Mesothelial cell of epicardium (in vitro differentiated cells): ENCODE measurements at regions not wholly inside any gene's neighbourhood (a gene's known extent, or its start where the extent isn't known, plus 50 kb on each side); places are given as distances from the start of the nearest gene placed in this dataset.

Experiments used
- DNase-seq, 2 experiments: peaks; one replicate each; pipeline ENCODE4 v3.0.0; 2021; ENCODE audit warnings: low spot score in 2 of 2; ENCODE audit not compliant: unreplicated experiment in 2 of 2
- H3K27ac Mint-ChIP-seq: 2 replicates; pipeline ENCODE4 v1.8.0; 2021; ENCODE audit warnings: mixed read lengths
- H3K27me3 Mint-ChIP-seq: 2 replicates; pipeline ENCODE4 v1.8.0; 2021; ENCODE audit warnings: low read depth, mixed read lengths
- H3K36me3 Mint-ChIP-seq: 2 replicates; pipeline ENCODE4 v1.8.0; 2021; ENCODE audit warnings: mixed read lengths
- H3K4me1 Mint-ChIP-seq: 2 replicates; pipeline ENCODE4 v1.8.0; 2021; ENCODE audit warnings: mixed read lengths
- H3K4me3 Mint-ChIP-seq: 2 replicates; pipeline ENCODE4 v1.8.0; 2021; ENCODE audit warnings: mild to moderate bottlenecking, moderate library complexity, mixed read lengths
- H3K9me3 Mint-ChIP-seq: 2 replicates; pipeline ENCODE4 v1.8.0; 2021; ENCODE audit warnings: mixed read lengths
- TF ChIP-seq, protein P1 (sequence below): fragments of 200-600 bp; sonication (generic); IDR thresholded peaks from one replicate; pipeline ENCODE4 v1.5.0; 2021; ENCODE audit warnings: antibody characterized with exemption; ENCODE audit not compliant: unreplicated experiment

- DNase-seq = no peak
- Mint-ChIP-seq H3K36me3 (no peaks in the 10 kb centered on the region), H3K4me3 (no peak overlapping the region), H3K27ac (no peak overlapping the region), H3K9me3 (no peaks in the 10 kb centered on the region), H3K27me3 (peaks cover 26% of the 10 kb centered on the region), H3K4me1 (no peaks in the 10 kb centered on the region)
- TF ChIP-seq, protein P1, sequence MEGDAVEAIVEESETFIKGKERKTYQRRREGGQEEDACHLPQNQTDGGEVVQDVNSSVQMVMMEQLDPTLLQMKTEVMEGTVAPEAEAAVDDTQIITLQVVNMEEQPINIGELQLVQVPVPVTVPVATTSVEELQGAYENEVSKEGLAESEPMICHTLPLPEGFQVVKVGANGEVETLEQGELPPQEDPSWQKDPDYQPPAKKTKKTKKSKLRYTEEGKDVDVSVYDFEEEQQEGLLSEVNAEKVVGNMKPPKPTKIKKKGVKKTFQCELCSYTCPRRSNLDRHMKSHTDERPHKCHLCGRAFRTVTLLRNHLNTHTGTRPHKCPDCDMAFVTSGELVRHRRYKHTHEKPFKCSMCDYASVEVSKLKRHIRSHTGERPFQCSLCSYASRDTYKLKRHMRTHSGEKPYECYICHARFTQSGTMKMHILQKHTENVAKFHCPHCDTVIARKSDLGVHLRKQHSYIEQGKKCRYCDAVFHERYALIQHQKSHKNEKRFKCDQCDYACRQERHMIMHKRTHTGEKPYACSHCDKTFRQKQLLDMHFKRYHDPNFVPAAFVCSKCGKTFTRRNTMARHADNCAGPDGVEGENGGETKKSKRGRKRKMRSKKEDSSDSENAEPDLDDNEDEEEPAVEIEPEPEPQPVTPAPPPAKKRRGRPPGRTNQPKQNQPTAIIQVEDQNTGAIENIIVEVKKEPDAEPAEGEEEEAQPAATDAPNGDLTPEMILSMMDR = no peak
Observed at GRCh38 chr18:78538669-78539440, 440.8 kb upstream of the SALL3 start.

GRCh38 chr18:78540636-78541529 is 438.7 kb upstream of the SALL3 start:
- Mint-ChIP-seq H3K27ac (no peak overlapping the region), H3K4me1 (no peaks in the 10 kb centered on the region), H3K36me3 (no peaks in the 10 kb centered on the region), H3K9me3 (no peaks in the 10 kb centered on the region), H3K4me3 (no peak overlapping the region), H3K27me3 (peaks cover 18% of the 10 kb centered on the region)
- DNase-seq = no peak
- TF ChIP-seq, protein P1 = no peak

GRCh38 chr18:78542204-78542603 is 437.4 kb upstream of the SALL3 start:
- TF ChIP-seq, protein P1 = no peak
- Mint-ChIP-seq H3K27ac (no peak overlapping the region), H3K36me3 (no peaks in the 10 kb centered on the region), H3K4me3 (no peak overlapping the region), H3K27me3 (peaks cover 14% of the 10 kb centered on the region), H3K9me3 (no peaks in the 10 kb centered on the region), H3K4me1 (no peaks in the 10 kb centered on the region)
- DNase-seq = no peak

- Mint-ChIP-seq H3K27ac (no peak overlapping the region), H3K9me3 (no peaks in the 10 kb centered on the region), H3K4me1 (no peaks in the 10 kb centered on the region), H3K36me3 (no peaks in the 10 kb centered on the region), H3K27me3 (peaks cover 12% of the 10 kb centered on the region), H3K4me3 (no peak overlapping the region)
- DNase-seq = no peak
- TF ChIP-seq, protein P1 = no peak
Observed at GRCh38 chr18:78543201-78543725, 436.4 kb upstream of the SALL3 start.

GRCh38 chr18:78546281-78546680 is 433.3 kb upstream of the SALL3 start:
- Mint-ChIP-seq H3K4me3 (no peak overlapping the region), H3K36me3 (no peaks in the 10 kb centered on the region), H3K9me3 (peaks cover 13% of the 10 kb centered on the region), H3K4me1 (no peaks in the 10 kb centered on the region), H3K27me3 (peaks cover 10% of the 10 kb centered on the region), H3K27ac (no peak overlapping the region)
- no peak for DNase-seq
- TF ChIP-seq, protein P1 = no peak
